COLO668 (cell line): ENCODE measurements at regions not wholly inside any gene's neighbourhood (a gene's known extent, or its start where the extent isn't known, plus 50 kb on each side); places are given as distances from the start of the nearest gene placed in this dataset.
"Not testable (repeated sequence)": the region's sequence is repeated elsewhere in the genome, so short reads cannot be mapped to it uniquely, and the experiment has no call there.

Experiments used
- DNase-seq: peaks from one replicate; lab custom pipeline; 2025; ENCODE audit not compliant: unreplicated experiment; lab: John Stamatoyannopoulos, UW

- DNase-seq: no peak
These were observed 167.9 kb upstream of the PRICKLE2 start for GRCh38 chr3:64393193-64393592.

- no peak for DNase-seq
These were observed 166.7 kb upstream of the PRICKLE2 start for GRCh38 chr3:64392001-64392400.

- no peak for DNase-seq
These were observed 165.6 kb upstream of the PRICKLE2 start for GRCh38 chr3:64390893-64391292.

- DNase-seq: no peak
These were observed 163.6 kb upstream of the PRICKLE2 start for GRCh38 chr3:64388886-64389285.

GRCh38 chr3:64387688-64388087 lies 162.4 kb upstream of the PRICKLE2 start:
- no peak for DNase-seq

GRCh38 chr3:64385277-64385676 lies 160.0 kb upstream of the PRICKLE2 start:
- no peak for DNase-seq

- no peak for DNase-seq
These were observed 159.3 kb upstream of the PRICKLE2 start for GRCh38 chr3:64384561-64384960.

- no peak for DNase-seq
These were observed 156.9 kb upstream of the PRICKLE2 start for GRCh38 chr3:64382153-64382552.

- DNase-seq: no peak
These were observed 156.1 kb upstream of the PRICKLE2 start for GRCh38 chr3:64381367-64381766.

GRCh38 chr3:64380546-64380945 lies 155.3 kb upstream of the PRICKLE2 start:
- DNase-seq: no peak

GRCh38 chr3:64379221-64379620 lies 154.0 kb upstream of the PRICKLE2 start:
- DNase-seq: no peak

- DNase-seq: no peak
These were observed 152.7 kb upstream of the PRICKLE2 start for GRCh38 chr3:64377942-64378341.

- DNase-seq: no peak
These were observed 150.5 kb upstream of the PRICKLE2 start for GRCh38 chr3:64375737-64376136.

- DNase-seq: no peak
These were observed 144.1 kb upstream of the PRICKLE2 start for GRCh38 chr3:64369390-64369789.

GRCh38 chr3:64368257-64369020 lies 143.2 kb upstream of the PRICKLE2 start:
- DNase-seq: peak; percentile 51

- no peak for DNase-seq
These were observed 140.6 kb upstream of the PRICKLE2 start for GRCh38 chr3:64365877-64366276.

GRCh38 chr3:64363842-64364241 lies 138.6 kb upstream of the PRICKLE2 start:
- DNase-seq: no peak

- DNase-seq: no peak
These were observed 136.9 kb upstream of the PRICKLE2 start for GRCh38 chr3:64361962-64362735.

- not testable (repeated sequence) for DNase-seq
These were observed 135.8 kb upstream of the PRICKLE2 start for GRCh38 chr3:64361036-64361435.

- DNase-seq: no peak
These were observed 135.0 kb upstream of the PRICKLE2 start for GRCh38 chr3:64360280-64360679.

GRCh38 chr3:64359735-64360134 lies 134.5 kb upstream of the PRICKLE2 start:
- DNase-seq: no peak

- no peak for DNase-seq
These were observed 133.6 kb upstream of the PRICKLE2 start for GRCh38 chr3:64358853-64359252.
